A673 (cell line): ENCODE measurements at regions not wholly inside any gene's neighbourhood (a gene's known extent, or its start where the extent isn't known, plus 50 kb on each side); places are given as distances from the start of the nearest gene placed in this dataset.

Experiments used
- BruUV-seq: library from RNA; stranded (reverse); fragments of 400-500 nt; replicated peaks from 2 replicates; lab custom pipeline; 2021; lab: Mats Ljungman, UMichigan
- CTCF ChIA-PET: fragments of 300-600 bp; sonication (Branson Sonifier 250); formaldehyde crosslinking; loops from one replicate; lab custom pipeline; 2022; ENCODE audit warnings: antibody characterized with exemption; lab: Charles Lee
- POLR2A ChIA-PET: fragments of 300-600 bp; sonication (Branson Sonifier 250); formaldehyde crosslinking; loops from one replicate; lab custom pipeline; 2022; ENCODE audit warnings: antibody characterized with exemption; ENCODE audit not compliant: low non-redundant PET; lab: Charles Lee
- DNase-seq: peaks from one replicate; pipeline ENCODE4 v3.0.0-alpha.2; 2015; ENCODE audit warnings: low spot score
- H3K27ac ChIP-seq: fragments of 200-600 bp; sonication (generic); 2 replicates; pipeline ENCODE4 v1.5.1; 2016; ENCODE audit warnings: mixed run types, low read depth, mild to moderate bottlenecking, mixed read lengths, antibody characterized with exemption, low read length; ENCODE audit not compliant: poor library complexity, severe bottlenecking
- H3K27me3 ChIP-seq: fragments of 200-600 bp; sonication (generic); replicated peaks from 2 replicates; pipeline ENCODE4 v1.6.1; 2017; ENCODE audit warnings: mixed run types, low read depth, mild to moderate bottlenecking, mixed read lengths, antibody characterized with exemption, low read length; ENCODE audit not compliant: insufficient read depth, poor library complexity
- H3K36me3 ChIP-seq: fragments of 200-600 bp; sonication (generic); 2 replicates; pipeline ENCODE4 v1.6.1; 2016; ENCODE audit warnings: mixed run types, mild to moderate bottlenecking, mixed read lengths, antibody characterized with exemption, low read length; ENCODE audit not compliant: insufficient read depth, poor library complexity, severe bottlenecking
- H3K4me1 ChIP-seq: fragments of 200-600 bp; sonication (generic); 2 replicates; pipeline ENCODE4 v1.6.1; 2017; ENCODE audit warnings: mixed run types, mild to moderate bottlenecking, mixed read lengths, antibody characterized with exemption, low read length; ENCODE audit not compliant: insufficient read depth, poor library complexity, severe bottlenecking
- H3K4me3 ChIP-seq: fragments of 200-600 bp; sonication (generic); 2 replicates; pipeline ENCODE4 v1.5.1; 2016; ENCODE audit warnings: low read depth, mixed run types, mild to moderate bottlenecking, mixed read lengths, low read length; ENCODE audit not compliant: poor library complexity, severe bottlenecking
- H3K9me3 ChIP-seq: fragments of 200-600 bp; sonication (generic); 2 replicates; pipeline ENCODE4 v1.6.1; 2016; ENCODE audit warnings: mixed run types, low read depth, mild to moderate bottlenecking, mixed read lengths, antibody characterized with exemption, low read length; ENCODE audit not compliant: poor library complexity, severe bottlenecking
- CTCF ChIP-seq: fragments of 300-800, 200-600 bp; sonication (generic); conservative IDR thresholded peaks from 2 replicates; pipeline ENCODE4 v1.5.1; 2017; ENCODE audit warnings: low read depth, mild to moderate bottlenecking, antibody characterized with exemption, low read length, moderate library complexity, mixed read lengths
- EZH2 ChIP-seq: fragments of 200-600 bp; sonication (generic); IDR thresholded peaks from 2 replicates; pipeline ENCODE4 v1.6.1; 2017; ENCODE audit warnings: borderline replicate concordance, low read depth, mild to moderate bottlenecking, mixed read lengths, antibody characterized with exemption, low read length; ENCODE audit not compliant: poor library complexity, severe bottlenecking
- intact Hi-C: fragments of 100-400 bp; cut with micrococcal nuclease; formaldehyde crosslinking; loops from one replicate; pipeline ENCODE4 v1.10.0; 2022; ENCODE audit not compliant: unreplicated experiment

GRCh38 chrX:45885931-45886330 lies 659.3 kb downstream of the ZNF674 start:
- no TSS peak for BruUV-seq
- ChIA-PET CTCF (no interaction called here), POLR2A (no interaction called here)
- Histone ChIP-seq H3K9me3 (no peaks in the 10 kb centered on the region), H3K36me3 (no peaks in the 10 kb centered on the region), H3K27me3 (no peaks in the 10 kb centered on the region), H3K27ac (no peak overlapping the region), H3K4me3 (no peak overlapping the region), H3K4me1 (no peaks in the 10 kb centered on the region)
- intact Hi-C loops = no loop called here
- no peak for DNase-seq
- no peak for TF ChIP-seq EZH2
- TF ChIP-seq CTCF = no peak

GRCh38 chrX:45879512-45879911 lies 665.7 kb downstream of the ZNF674 start:
- CTCF ChIA-PET = no interaction called here
- intact Hi-C loops = no loop called here

GRCh38 chrX:45876206-45876605 lies 669.0 kb downstream of the ZNF674 start:
- no peak for TF ChIP-seq EZH2
- TF ChIP-seq CTCF = no peak
- Histone ChIP-seq H3K27me3 (no peaks in the 10 kb centered on the region), H3K36me3 (no peaks in the 10 kb centered on the region), H3K9me3 (no peaks in the 10 kb centered on the region), H3K27ac (no peak overlapping the region), H3K4me3 (no peak overlapping the region), H3K4me1 (peaks cover 12% of the 10 kb centered on the region)
- no TSS peak for BruUV-seq
- ChIA-PET POLR2A (no interaction called here), CTCF (no interaction called here)
- intact Hi-C loops = no loop called here
- DNase-seq = peak; percentile 88

More at GRCh38 chrX:45879512-45879911, 665.7 kb downstream of the ZNF674 start:
- no peak for TF ChIP-seq EZH2
- no peak for TF ChIP-seq CTCF
- H3K36me3 ChIP-seq = no peaks in the 10 kb centered on the region
- POLR2A ChIA-PET = no interaction called here
- peaks cover 12% of the 10 kb centered on the region for H3K4me1 ChIP-seq
- H3K9me3 ChIP-seq = no peaks in the 10 kb centered on the region
- H3K4me3 ChIP-seq = no peak overlapping the region
- DNase-seq = no peak
- no peaks in the 10 kb centered on the region for H3K27me3 ChIP-seq
- no TSS peak for BruUV-seq
- H3K27ac ChIP-seq = no peak overlapping the region
